ENCODE measurements at regions not wholly inside any gene's neighbourhood (a gene's known extent, or its start where the extent isn't known, plus 50 kb on each side); places are given as distances from the start of the nearest gene placed in this dataset.

DNA sequence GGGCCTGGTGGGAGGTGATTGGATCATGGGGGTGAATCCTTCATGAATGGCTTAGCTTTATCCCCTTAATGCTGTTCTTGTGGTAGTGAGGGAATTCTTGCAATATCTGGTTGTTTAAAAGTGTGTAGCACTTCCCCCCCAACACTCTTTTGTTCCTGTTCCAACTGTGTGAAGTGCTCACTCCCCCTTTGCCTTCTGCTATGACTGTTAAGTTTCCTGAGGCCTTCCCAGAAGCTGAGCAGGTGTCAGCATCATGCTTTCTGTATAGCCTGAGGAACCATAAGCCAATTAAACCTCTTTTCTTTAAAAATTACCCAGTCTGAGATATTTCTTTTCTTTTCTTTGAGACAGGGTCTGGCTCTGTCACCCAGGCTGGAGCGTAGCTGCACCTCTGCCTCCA is 139.4 kb downstream of the RNF152 start (continued):
- no peak for TF ChIP-seq TOE1 (IDR thresholded peaks at IDR 0.05; ENCODE audit: borderline replicate concordance)
- TF ChIP-seq TOE1 (CRISPR knock-in tag; IDR thresholded peaks at IDR 0.05; ENCODE audit: borderline replicate concordance, low read depth) = no peak
- no peak for TF ChIP-seq STAT5B (CRISPR knock-in tag; IDR thresholded peaks at IDR 0.05)
- TF ChIP-seq RBM39 (optimal IDR thresholded peaks at IDR 0.05; ENCODE audit: low read depth, low read length) = no peak
- TF ChIP-seq ZKSCAN3 (CRISPR knock-in tag; IDR thresholded peaks at IDR 0.05) = no peak
- TF ChIP-seq, protein P1, sequence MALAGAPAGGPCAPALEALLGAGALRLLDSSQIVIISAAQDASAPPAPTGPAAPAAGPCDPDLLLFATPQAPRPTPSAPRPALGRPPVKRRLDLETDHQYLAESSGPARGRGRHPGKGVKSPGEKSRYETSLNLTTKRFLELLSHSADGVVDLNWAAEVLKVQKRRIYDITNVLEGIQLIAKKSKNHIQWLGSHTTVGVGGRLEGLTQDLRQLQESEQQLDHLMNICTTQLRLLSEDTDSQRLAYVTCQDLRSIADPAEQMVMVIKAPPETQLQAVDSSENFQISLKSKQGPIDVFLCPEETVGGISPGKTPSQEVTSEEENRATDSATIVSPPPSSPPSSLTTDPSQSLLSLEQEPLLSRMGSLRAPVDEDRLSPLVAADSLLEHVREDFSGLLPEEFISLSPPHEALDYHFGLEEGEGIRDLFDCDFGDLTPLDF (CRISPR knock-in tag; IDR thresholded peaks at IDR 0.05) = no peak
- TF ChIP-seq HDAC6 (IDR thresholded peaks at IDR 0.05; ENCODE audit: low read depth, low read length) = no peak
- no peak for TF ChIP-seq EZH2 (IDR thresholded peaks at IDR 0.05; ENCODE audit: borderline replicate concordance, low read depth, low read length)
- TF ChIP-seq RCOR1 (IDR thresholded peaks at IDR 0.05; ENCODE audit: borderline replicate concordance in 1 of 2, low read depth in 2 of 2, low read length in 2 of 2) = no peak
- TF ChIP-seq, protein P2, sequence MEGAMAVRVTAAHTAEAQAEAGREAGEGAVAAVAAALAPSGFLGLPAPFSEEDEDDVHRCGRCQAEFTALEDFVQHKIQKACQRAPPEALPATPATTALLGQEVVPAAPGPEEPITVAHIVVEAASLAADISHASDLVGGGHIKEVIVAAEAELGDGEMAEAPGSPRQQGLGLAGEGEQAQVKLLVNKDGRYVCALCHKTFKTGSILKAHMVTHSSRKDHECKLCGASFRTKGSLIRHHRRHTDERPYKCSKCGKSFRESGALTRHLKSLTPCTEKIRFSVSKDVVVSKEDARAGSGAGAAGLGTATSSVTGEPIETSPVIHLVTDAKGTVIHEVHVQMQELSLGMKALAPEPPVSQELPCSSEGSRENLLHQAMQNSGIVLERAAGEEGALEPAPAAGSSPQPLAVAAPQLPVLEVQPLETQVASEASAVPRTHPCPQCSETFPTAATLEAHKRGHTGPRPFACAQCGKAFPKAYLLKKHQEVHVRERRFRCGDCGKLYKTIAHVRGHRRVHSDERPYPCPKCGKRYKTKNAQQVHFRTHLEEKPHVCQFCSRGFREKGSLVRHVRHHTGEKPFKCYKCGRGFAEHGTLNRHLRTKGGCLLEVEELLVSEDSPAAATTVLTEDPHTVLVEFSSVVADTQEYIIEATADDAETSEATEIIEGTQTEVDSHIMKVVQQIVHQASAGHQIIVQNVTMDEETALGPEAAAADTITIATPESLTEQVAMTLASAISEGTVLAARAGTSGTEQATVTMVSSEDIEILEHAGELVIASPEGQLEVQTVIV (CRISPR knock-in tag; IDR thresholded peaks at IDR 0.05; ENCODE audit: borderline replicate concordance) = no peak
- TF ChIP-seq ZNF778 (CRISPR knock-in tag; IDR thresholded peaks at IDR 0.05) = no peak
- TF ChIP-seq XRCC3 (IDR thresholded peaks at IDR 0.05) = no peak
- TF ChIP-seq, protein P3, sequence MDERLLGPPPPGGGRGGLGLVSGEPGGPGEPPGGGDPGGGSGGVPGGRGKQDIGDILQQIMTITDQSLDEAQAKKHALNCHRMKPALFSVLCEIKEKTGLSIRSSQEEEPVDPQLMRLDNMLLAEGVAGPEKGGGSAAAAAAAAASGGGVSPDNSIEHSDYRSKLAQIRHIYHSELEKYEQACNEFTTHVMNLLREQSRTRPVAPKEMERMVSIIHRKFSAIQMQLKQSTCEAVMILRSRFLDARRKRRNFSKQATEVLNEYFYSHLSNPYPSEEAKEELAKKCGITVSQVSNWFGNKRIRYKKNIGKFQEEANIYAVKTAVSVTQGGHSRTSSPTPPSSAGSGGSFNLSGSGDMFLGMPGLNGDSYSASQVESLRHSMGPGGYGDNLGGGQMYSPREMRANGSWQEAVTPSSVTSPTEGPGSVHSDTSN (CRISPR knock-in tag; IDR thresholded peaks at IDR 0.05; ENCODE audit: low read depth) = no peak
- TF ChIP-seq, protein P3 (tag; conservative IDR thresholded peaks at IDR 0.05; ENCODE audit: low read depth) = no peak

Measured in K562 (cell line).